Mesothelial cell of epicardium (in vitro differentiated cells): ENCODE measurements at regions not wholly inside any gene's neighbourhood (a gene's known extent, or its start where the extent isn't known, plus 50 kb on each side); places are given as distances from the start of the nearest gene placed in this dataset.

Experiments
- DNase-seq, 2 experiments: peaks; one replicate each; pipeline ENCODE4 v3.0.0; 2021; ENCODE audit warnings: low spot score in 2 of 2; ENCODE audit not compliant: unreplicated experiment in 2 of 2
- H3K27ac Mint-ChIP-seq: 2 replicates; pipeline ENCODE4 v1.8.0; 2021; ENCODE audit warnings: mixed read lengths
- H3K27me3 Mint-ChIP-seq: 2 replicates; pipeline ENCODE4 v1.8.0; 2021; ENCODE audit warnings: low read depth, mixed read lengths
- H3K36me3 Mint-ChIP-seq: 2 replicates; pipeline ENCODE4 v1.8.0; 2021; ENCODE audit warnings: mixed read lengths
- H3K4me1 Mint-ChIP-seq: 2 replicates; pipeline ENCODE4 v1.8.0; 2021; ENCODE audit warnings: mixed read lengths
- H3K4me3 Mint-ChIP-seq: 2 replicates; pipeline ENCODE4 v1.8.0; 2021; ENCODE audit warnings: mild to moderate bottlenecking, moderate library complexity, mixed read lengths
- H3K9me3 Mint-ChIP-seq: 2 replicates; pipeline ENCODE4 v1.8.0; 2021; ENCODE audit warnings: mixed read lengths
- TF ChIP-seq, protein P1 (sequence below): fragments of 200-600 bp; sonication (generic); IDR thresholded peaks from one replicate; pipeline ENCODE4 v1.5.0; 2021; ENCODE audit warnings: antibody characterized with exemption; ENCODE audit not compliant: unreplicated experiment

DNA sequence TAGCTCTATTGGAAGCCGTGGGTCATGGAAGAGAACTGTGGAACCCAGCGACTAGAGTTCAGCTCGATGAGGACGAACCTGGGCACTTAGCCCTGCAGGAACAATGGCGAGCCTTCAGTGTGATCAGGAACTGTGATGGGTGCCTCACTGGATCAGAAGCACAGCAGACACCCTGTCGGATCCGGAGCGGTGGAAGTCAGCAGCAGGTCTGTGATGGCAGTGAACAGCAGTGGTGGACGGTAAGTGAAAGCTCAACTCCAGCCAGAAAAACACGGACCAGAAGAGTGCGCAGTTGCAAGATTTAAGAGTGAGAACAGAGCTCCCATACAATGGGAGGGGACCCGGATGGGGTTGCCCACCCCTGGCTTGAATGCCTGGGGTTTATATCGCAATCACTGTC lies 282.2 kb downstream of the NSUN3 start:
- H3K27me3 Mint-ChIP-seq, result no peaks in the 10 kb centered on the region
- H3K9me3 Mint-ChIP-seq, result peaks cover 15% of the 10 kb centered on the region
- H3K4me1 Mint-ChIP-seq, result no peaks in the 10 kb centered on the region
- H3K4me3 Mint-ChIP-seq, result no peak overlapping the region
- no peak for DNase-seq
- no peaks in the 10 kb centered on the region for H3K36me3 Mint-ChIP-seq
- H3K27ac Mint-ChIP-seq, result no peak overlapping the region
- TF ChIP-seq, protein P1, sequence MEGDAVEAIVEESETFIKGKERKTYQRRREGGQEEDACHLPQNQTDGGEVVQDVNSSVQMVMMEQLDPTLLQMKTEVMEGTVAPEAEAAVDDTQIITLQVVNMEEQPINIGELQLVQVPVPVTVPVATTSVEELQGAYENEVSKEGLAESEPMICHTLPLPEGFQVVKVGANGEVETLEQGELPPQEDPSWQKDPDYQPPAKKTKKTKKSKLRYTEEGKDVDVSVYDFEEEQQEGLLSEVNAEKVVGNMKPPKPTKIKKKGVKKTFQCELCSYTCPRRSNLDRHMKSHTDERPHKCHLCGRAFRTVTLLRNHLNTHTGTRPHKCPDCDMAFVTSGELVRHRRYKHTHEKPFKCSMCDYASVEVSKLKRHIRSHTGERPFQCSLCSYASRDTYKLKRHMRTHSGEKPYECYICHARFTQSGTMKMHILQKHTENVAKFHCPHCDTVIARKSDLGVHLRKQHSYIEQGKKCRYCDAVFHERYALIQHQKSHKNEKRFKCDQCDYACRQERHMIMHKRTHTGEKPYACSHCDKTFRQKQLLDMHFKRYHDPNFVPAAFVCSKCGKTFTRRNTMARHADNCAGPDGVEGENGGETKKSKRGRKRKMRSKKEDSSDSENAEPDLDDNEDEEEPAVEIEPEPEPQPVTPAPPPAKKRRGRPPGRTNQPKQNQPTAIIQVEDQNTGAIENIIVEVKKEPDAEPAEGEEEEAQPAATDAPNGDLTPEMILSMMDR, result no peak

DNA sequence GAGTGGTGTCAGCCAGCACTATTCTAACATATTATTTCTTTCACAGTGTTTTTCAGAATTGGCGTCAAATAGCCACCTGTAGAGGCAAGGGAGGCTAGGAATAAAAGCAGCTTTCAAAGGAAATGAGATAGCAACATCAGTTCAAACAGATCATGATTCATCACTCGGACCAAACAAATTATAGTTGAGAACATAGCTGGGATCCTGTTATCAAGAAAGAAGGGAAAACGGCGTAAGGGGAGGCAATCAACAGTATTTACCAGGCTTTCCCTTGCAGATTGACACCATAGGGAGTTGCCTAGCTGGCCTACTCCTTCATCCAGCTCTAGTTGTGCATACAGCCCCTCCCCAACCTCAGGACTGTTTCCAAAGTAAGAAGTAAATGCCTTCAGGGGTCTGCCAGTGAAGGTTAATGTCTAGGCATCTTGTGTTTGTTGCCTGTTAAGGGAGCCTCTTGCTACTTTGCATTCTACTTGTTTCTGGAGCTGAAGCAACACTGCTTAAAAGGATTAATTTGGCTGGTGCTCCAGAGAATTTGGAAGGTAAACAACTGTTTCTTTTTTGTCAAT lies 286.5 kb downstream of the NSUN3 start:
- H3K27me3 Mint-ChIP-seq, result no peaks in the 10 kb centered on the region
- H3K9me3 Mint-ChIP-seq, result peaks cover 12% of the 10 kb centered on the region
- no peaks in the 10 kb centered on the region for H3K4me1 Mint-ChIP-seq
- no peak for DNase-seq
- no peak overlapping the region for H3K27ac Mint-ChIP-seq
- no peak overlapping the region for H3K4me3 Mint-ChIP-seq
- H3K36me3 Mint-ChIP-seq, result no peaks in the 10 kb centered on the region
- TF ChIP-seq, protein P1, result no peak

DNA sequence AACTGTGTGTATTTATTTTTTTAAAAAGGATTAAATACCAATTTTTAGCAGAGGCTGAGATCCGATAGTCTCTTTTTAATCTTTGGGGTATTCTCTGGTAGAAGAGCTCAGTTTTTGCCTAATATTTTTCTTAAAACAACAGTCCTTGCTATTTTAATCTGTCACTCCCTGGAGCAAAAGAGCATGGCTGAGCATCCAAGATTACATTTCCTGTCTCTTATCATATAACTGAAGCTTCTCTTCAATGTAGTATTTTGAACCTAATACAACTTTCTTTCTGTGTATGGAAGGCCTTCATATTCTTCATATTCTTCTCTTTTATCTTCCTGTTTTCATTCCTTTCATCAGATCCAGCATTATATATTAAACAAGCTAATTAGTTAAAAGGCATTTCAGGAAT lies 293.7 kb downstream of the NSUN3 start:
- Mint-ChIP-seq H3K9me3 (peaks cover 3% of the 10 kb centered on the region), H3K4me1 (no peaks in the 10 kb centered on the region), H3K36me3 (no peaks in the 10 kb centered on the region), H3K27me3 (no peaks in the 10 kb centered on the region), H3K4me3 (no peak overlapping the region), H3K27ac (no peak overlapping the region)
- TF ChIP-seq, protein P1, result no peak
- DNase-seq, result no peak

DNA sequence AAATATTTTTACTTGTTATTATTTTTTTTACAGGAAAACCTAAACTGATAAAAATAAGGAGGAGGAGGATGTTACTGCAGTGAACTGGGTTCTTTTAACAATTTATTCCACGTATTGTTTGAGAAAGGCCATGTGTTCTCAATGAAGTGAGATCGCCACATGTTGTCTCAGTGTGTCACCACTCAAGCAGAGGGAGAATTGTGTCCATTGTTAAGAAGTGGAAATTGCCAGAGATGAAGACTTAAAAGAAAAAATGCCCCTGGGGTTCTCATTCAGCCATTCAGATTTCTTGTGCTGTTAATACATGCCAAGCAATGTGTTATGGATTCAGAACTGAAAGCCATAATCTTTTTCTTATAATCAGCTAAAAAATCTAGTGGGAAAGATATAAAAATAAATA lies 297.1 kb downstream of the NSUN3 start:
- TF ChIP-seq, protein P1, result no peak
- Mint-ChIP-seq H3K27ac (no peak overlapping the region), H3K4me1 (peaks cover 7% of the 10 kb centered on the region), H3K27me3 (no peaks in the 10 kb centered on the region), H3K9me3 (peaks cover 3% of the 10 kb centered on the region), H3K36me3 (no peaks in the 10 kb centered on the region), H3K4me3 (no peak overlapping the region)
- no peak for DNase-seq

DNA sequence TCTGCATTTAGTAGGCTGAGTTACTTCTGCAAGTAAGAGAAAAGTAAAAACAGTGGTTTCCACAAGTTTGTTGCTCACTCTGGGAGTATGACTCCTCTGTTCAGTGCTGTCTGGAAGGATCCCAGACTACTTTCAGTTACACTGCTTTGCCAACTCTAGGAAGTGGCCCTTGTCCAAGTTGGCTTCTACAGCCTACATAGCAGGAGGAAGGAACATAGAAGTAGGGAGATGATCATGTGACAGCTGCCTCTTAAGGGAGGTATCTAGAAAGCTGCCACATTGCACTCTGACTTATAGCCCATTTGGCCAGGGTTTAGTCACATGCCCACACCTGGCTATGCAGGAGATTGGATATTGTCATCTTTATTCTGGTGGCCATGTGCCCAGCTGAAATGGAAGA lies 298.1 kb downstream of the NSUN3 start:
- Mint-ChIP-seq H3K27me3 (no peaks in the 10 kb centered on the region), H3K36me3 (no peaks in the 10 kb centered on the region), H3K4me3 (no peak overlapping the region), H3K27ac (no peak overlapping the region), H3K9me3 (peaks cover 3% of the 10 kb centered on the region), H3K4me1 (peaks cover 7% of the 10 kb centered on the region)
- no peak for DNase-seq
- TF ChIP-seq, protein P1, result no peak

DNA sequence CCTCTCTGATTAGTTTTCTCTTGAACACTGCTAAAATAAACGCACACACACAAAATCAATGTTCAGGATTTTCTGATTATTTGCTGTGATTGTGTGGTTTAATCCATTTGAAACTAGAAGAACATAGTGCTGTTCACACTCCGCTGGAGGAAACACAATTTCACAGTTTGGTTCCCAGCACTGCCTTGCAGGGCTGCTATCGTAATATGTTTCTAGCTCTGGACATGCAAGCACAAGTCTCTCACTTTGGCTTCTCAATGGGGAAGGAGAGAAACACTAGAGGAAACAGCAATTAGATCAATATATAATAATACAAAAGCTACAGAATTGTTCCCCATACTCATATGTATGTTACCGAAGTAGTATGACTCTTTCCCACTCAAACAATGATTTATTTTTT lies 299.5 kb downstream of the NSUN3 start:
- Mint-ChIP-seq H3K27ac (no peak overlapping the region), H3K27me3 (no peaks in the 10 kb centered on the region), H3K9me3 (peaks cover 4% of the 10 kb centered on the region), H3K4me1 (peaks cover 7% of the 10 kb centered on the region), H3K4me3 (no peak overlapping the region), H3K36me3 (no peaks in the 10 kb centered on the region)
- TF ChIP-seq, protein P1, result no peak
- no peak for DNase-seq
